Stimulated activated CD4-positive, alpha-beta T cell treated with anti-CD3 and anti-CD28 coated beads, TNF-alpha, amount 100 ng/mL, for 24 hours (primary cell): ENCODE measurements at regions not wholly inside any gene's neighbourhood (a gene's known extent, or its start where the extent isn't known, plus 50 kb on each side); places are given as distances from the start of the nearest gene placed in this dataset.

Experiments
- DNase-seq, 3 experiments: peaks; one replicate each; pipeline ENCODE4 v3.0.0-alpha.2; 2020; ENCODE audit warnings: low read depth in 3 of 3

- DNase-seq: no peak
Observed at GRCh38 chr1:187079330-187079729, 250.6 kb downstream of the PLA2G4A start.

- no peak for DNase-seq
Observed at GRCh38 chr1:187091666-187092065, 262.9 kb downstream of the PLA2G4A start.

GRCh38 chr1:187092104-187092503, 263.4 kb downstream of the PLA2G4A start:
- DNase-seq: no peak

- no peak for DNase-seq
Observed at GRCh38 chr1:187096689-187097088, 267.9 kb downstream of the PLA2G4A start.

- DNase-seq: no peak
Observed at GRCh38 chr1:187110351-187110750, 281.6 kb downstream of the PLA2G4A start.

- no peak for DNase-seq
Observed at GRCh38 chr1:187114792-187115191, 286.0 kb downstream of the PLA2G4A start.

GRCh38 chr1:187121661-187122060, 292.9 kb downstream of the PLA2G4A start:
- DNase-seq: no peak

GRCh38 chr1:187122566-187122965, 293.8 kb downstream of the PLA2G4A start:
- no peak for DNase-seq

- DNase-seq: no peak
Observed at GRCh38 chr1:187129132-187129531, 300.4 kb downstream of the PLA2G4A start.

GRCh38 chr1:187143783-187144182, 315.0 kb downstream of the PLA2G4A start:
- no peak for DNase-seq

- no peak for DNase-seq
Observed at GRCh38 chr1:187146388-187146787, 317.6 kb downstream of the PLA2G4A start.

- DNase-seq: no peak
Observed at GRCh38 chr1:187151555-187151954, 322.8 kb downstream of the PLA2G4A start.

GRCh38 chr1:187153047-187153446, 324.3 kb downstream of the PLA2G4A start:
- no peak for DNase-seq

- no peak for DNase-seq
Observed at GRCh38 chr1:187157115-187157514, 328.4 kb downstream of the PLA2G4A start.

- DNase-seq: no peak
Observed at GRCh38 chr1:187157552-187157951, 328.8 kb downstream of the PLA2G4A start.

GRCh38 chr1:187167555-187167954, 338.8 kb downstream of the PLA2G4A start:
- DNase-seq: no peak

- no peak for DNase-seq
Observed at GRCh38 chr1:187168297-187168696, 339.5 kb downstream of the PLA2G4A start.

GRCh38 chr1:187185389-187185788, 356.6 kb downstream of the PLA2G4A start:
- DNase-seq: no peak

GRCh38 chr1:187197685-187198084, 368.9 kb downstream of the PLA2G4A start:
- no peak for DNase-seq

- DNase-seq: no peak
Observed at GRCh38 chr1:187203257-187203656, 374.5 kb downstream of the PLA2G4A start.

- DNase-seq: no peak
Observed at GRCh38 chr1:187212377-187212776, 383.6 kb downstream of the PLA2G4A start.

GRCh38 chr1:187226396-187226795, 397.6 kb downstream of the PLA2G4A start:
- DNase-seq: no peak

- DNase-seq: no peak
Observed at GRCh38 chr1:187228790-187229189, 400.0 kb downstream of the PLA2G4A start.

- no peak for DNase-seq
Observed at GRCh38 chr1:187229496-187229895, 400.7 kb downstream of the PLA2G4A start.

- no peak for DNase-seq
Observed at GRCh38 chr1:187234706-187235105, 406.0 kb downstream of the PLA2G4A start.
